ENCODE measurements at regions not wholly inside any gene's neighbourhood (a gene's known extent, or its start where the extent isn't known, plus 50 kb on each side); places are given as distances from the start of the nearest gene placed in this dataset.

- CTCF ChIA-PET = interaction anchor here (0.7 to 3.9 kb wide), 6 partner anchors 8 to 236 kb away, joined by 3 to 33 read pairs (median 18); no protein-coding TSS in a partner anchor
- Mint-ChIP-seq H3K27ac (ENCODE audit: low read depth, unreplicated experiment) (no peak overlapping the region), H3K4me3 (ENCODE audit: unreplicated experiment) (no peak overlapping the region), H3K36me3 (ENCODE audit: insufficient read depth, unreplicated experiment) (no peaks in the 10 kb centered on the region), H3K4me1 (ENCODE audit: insufficient read depth, unreplicated experiment) (peaks cover 5% of the 10 kb centered on the region), H3K9me3 (ENCODE audit: unreplicated experiment) (no peaks in the 10 kb centered on the region), H3K27me3 (ENCODE audit: insufficient read depth, unreplicated experiment) (no peaks in the 10 kb centered on the region)
- intact Hi-C loops (cut with micrococcal nuclease) = no loop called here
- no peak for TF ChIP-seq CTCF (IDR thresholded peaks at IDR 0.05; ENCODE audit: unreplicated experiment)
- DNase-seq (ENCODE audit: unreplicated experiment) = no peak
- POLR2A ChIA-PET = no interaction called here
- no TSS peak for BruUV-seq (replicated peaks)
Measured at GRCh38 chr6:100105138-100105537, 111.1 kb upstream of the MCHR2 start.

- Mint-ChIP-seq H3K36me3 (ENCODE audit: insufficient read depth, unreplicated experiment) (no peaks in the 10 kb centered on the region), H3K4me1 (ENCODE audit: insufficient read depth, unreplicated experiment) (peaks cover 5% of the 10 kb centered on the region), H3K9me3 (ENCODE audit: unreplicated experiment) (no peaks in the 10 kb centered on the region), H3K27ac (ENCODE audit: low read depth, unreplicated experiment) (no peak overlapping the region), H3K4me3 (ENCODE audit: unreplicated experiment) (no peak overlapping the region), H3K27me3 (ENCODE audit: insufficient read depth, unreplicated experiment) (no peaks in the 10 kb centered on the region)
- DNase-seq (ENCODE audit: unreplicated experiment) = no peak
- intact Hi-C loops (cut with micrococcal nuclease) = no loop called here
- no TSS peak for BruUV-seq (replicated peaks)
- CTCF ChIA-PET = interaction anchor here (0.6 to 2.0 kb wide), 9 partner anchors 11 to 375 kb away, joined by 3 to 30 read pairs (median 6); no protein-coding TSS in a partner anchor
- POLR2A ChIA-PET = no interaction called here
- no peak for TF ChIP-seq CTCF (IDR thresholded peaks at IDR 0.05; ENCODE audit: unreplicated experiment)
Measured at GRCh38 chr6:100103931-100104330, 109.9 kb upstream of the MCHR2 start.

- Mint-ChIP-seq H3K36me3 (ENCODE audit: insufficient read depth, unreplicated experiment) (no peaks in the 10 kb centered on the region), H3K27ac (ENCODE audit: low read depth, unreplicated experiment) (no peak overlapping the region), H3K9me3 (ENCODE audit: unreplicated experiment) (no peaks in the 10 kb centered on the region), H3K4me3 (ENCODE audit: unreplicated experiment) (no peak overlapping the region), H3K4me1 (ENCODE audit: insufficient read depth, unreplicated experiment) (peaks cover 5% of the 10 kb centered on the region), H3K27me3 (ENCODE audit: insufficient read depth, unreplicated experiment) (no peaks in the 10 kb centered on the region)
- intact Hi-C loops (cut with micrococcal nuclease) = no loop called here
- no TSS peak for BruUV-seq (replicated peaks)
- no peak for DNase-seq (ENCODE audit: unreplicated experiment)
- no peak for TF ChIP-seq CTCF (IDR thresholded peaks at IDR 0.05; ENCODE audit: unreplicated experiment)
- POLR2A ChIA-PET = no interaction called here
- CTCF ChIA-PET = interaction anchor here (0.6 to 2.0 kb wide), 7 partner anchors 12 to 333 kb away, joined by 3 to 30 read pairs (median 6); no protein-coding TSS in a partner anchor
Measured at GRCh38 chr6:100103194-100103593, 109.2 kb upstream of the MCHR2 start.

GRCh38 chr6:100101644-100102043 lies 107.6 kb upstream of the MCHR2 start:
- ChIA-PET CTCF (interaction anchor here (0.7 to 6.5 kb wide), 14 partner anchors 8 to 562 kb away, joined by 3 to 174 read pairs (median 7); no protein-coding TSS in a partner anchor), POLR2A (interaction anchor here (0.5 to 1.0 kb wide), 3 partner anchors 101 to 390 kb away, joined by 3 read pairs; no protein-coding TSS in a partner anchor)
- intact Hi-C loops (cut with micrococcal nuclease) = no loop called here
- Mint-ChIP-seq H3K4me1 (ENCODE audit: insufficient read depth, unreplicated experiment) (no peaks in the 10 kb centered on the region), H3K27ac (ENCODE audit: low read depth, unreplicated experiment) (no peak overlapping the region), H3K36me3 (ENCODE audit: insufficient read depth, unreplicated experiment) (no peaks in the 10 kb centered on the region), H3K9me3 (ENCODE audit: unreplicated experiment) (no peaks in the 10 kb centered on the region), H3K27me3 (ENCODE audit: insufficient read depth, unreplicated experiment) (no peaks in the 10 kb centered on the region), H3K4me3 (ENCODE audit: unreplicated experiment) (no peak overlapping the region)
- no peak for DNase-seq (ENCODE audit: unreplicated experiment)
- no TSS peak for BruUV-seq (replicated peaks)
- TF ChIP-seq CTCF (IDR thresholded peaks at IDR 0.05; ENCODE audit: unreplicated experiment) = no peak

All from MCF 10A (cell line).